PFSK-1 (cell line): ENCODE measurements at regions not wholly inside any gene's neighbourhood (a gene's known extent, or its start where the extent isn't known, plus 50 kb on each side); places are given as distances from the start of the nearest gene placed in this dataset.

Experiments used
- FOXP2 ChIP-seq: optimal IDR thresholded peaks from 2 replicates; pipeline ENCODE3; 2011; ENCODE audit warnings: borderline replicate concordance, control low read depth, inconsistent platforms; ENCODE audit not compliant: insufficient read depth; ENCODE audit errors: extremely low read length, extremely low read depth
- POLR2AphosphoS5 ChIP-seq: IDR thresholded peaks from 2 replicates; pipeline ENCODE4 v1.6.1; 2012; ENCODE audit warnings: low read depth, mild to moderate bottlenecking, control low read depth, low read length, moderate library complexity
- SIN3A ChIP-seq: IDR thresholded peaks from 2 replicates; pipeline ENCODE4 v1.6.1; 2012; ENCODE audit warnings: mild to moderate bottlenecking, low read length, moderate library complexity, borderline replicate concordance; ENCODE audit not compliant: insufficient read depth
- TAF1 ChIP-seq: IDR thresholded peaks from 2 replicates; pipeline ENCODE4 v1.6.1; 2012; ENCODE audit warnings: low read length, control low read depth, borderline replicate concordance; ENCODE audit not compliant: insufficient read depth
- TF ChIP-seq, protein P1 (sequence below), 2 experiments: IDR thresholded peaks; 2 replicates each; pipeline versions ENCODE4 v1.6.1 to v1.8.0; 2011 to 2012; ENCODE audit warnings: low read depth in 2 of 2, low read length in 2 of 2, control low read depth in 1 of 2, inconsistent platforms in 1 of 2, mild to moderate bottlenecking in 1 of 2, moderate library complexity in 1 of 2; ENCODE audit not compliant: insufficient read depth in 1 of 2

- TF ChIP-seq, protein P1, sequence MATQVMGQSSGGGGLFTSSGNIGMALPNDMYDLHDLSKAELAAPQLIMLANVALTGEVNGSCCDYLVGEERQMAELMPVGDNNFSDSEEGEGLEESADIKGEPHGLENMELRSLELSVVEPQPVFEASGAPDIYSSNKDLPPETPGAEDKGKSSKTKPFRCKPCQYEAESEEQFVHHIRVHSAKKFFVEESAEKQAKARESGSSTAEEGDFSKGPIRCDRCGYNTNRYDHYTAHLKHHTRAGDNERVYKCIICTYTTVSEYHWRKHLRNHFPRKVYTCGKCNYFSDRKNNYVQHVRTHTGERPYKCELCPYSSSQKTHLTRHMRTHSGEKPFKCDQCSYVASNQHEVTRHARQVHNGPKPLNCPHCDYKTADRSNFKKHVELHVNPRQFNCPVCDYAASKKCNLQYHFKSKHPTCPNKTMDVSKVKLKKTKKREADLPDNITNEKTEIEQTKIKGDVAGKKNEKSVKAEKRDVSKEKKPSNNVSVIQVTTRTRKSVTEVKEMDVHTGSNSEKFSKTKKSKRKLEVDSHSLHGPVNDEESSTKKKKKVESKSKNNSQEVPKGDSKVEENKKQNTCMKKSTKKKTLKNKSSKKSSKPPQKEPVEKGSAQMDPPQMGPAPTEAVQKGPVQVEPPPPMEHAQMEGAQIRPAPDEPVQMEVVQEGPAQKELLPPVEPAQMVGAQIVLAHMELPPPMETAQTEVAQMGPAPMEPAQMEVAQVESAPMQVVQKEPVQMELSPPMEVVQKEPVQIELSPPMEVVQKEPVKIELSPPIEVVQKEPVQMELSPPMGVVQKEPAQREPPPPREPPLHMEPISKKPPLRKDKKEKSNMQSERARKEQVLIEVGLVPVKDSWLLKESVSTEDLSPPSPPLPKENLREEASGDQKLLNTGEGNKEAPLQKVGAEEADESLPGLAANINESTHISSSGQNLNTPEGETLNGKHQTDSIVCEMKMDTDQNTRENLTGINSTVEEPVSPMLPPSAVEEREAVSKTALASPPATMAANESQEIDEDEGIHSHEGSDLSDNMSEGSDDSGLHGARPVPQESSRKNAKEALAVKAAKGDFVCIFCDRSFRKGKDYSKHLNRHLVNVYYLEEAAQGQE (IDR thresholded peaks at IDR 0.05; ENCODE audit: insufficient read depth in 1 of 2, low read depth in 2 of 2, low read length in 2 of 2) = no peak
- TF ChIP-seq SIN3A (no peak), FOXP2 (no peak)
Observed at GRCh38 chr4:114252499-114252898, 273.1 kb upstream of the ARSJ start.

GRCh38 chr4:114257501-114257900, 278.1 kb upstream of the ARSJ start:
- TF ChIP-seq SIN3A (no peak), TAF1 (no peak), POLR2AphosphoS5 (no peak), FOXP2 (no peak)
- TF ChIP-seq, protein P1 (IDR thresholded peaks at IDR 0.05; ENCODE audit: insufficient read depth in 1 of 2, low read depth in 2 of 2, low read length in 2 of 2) = no peak

DNA sequence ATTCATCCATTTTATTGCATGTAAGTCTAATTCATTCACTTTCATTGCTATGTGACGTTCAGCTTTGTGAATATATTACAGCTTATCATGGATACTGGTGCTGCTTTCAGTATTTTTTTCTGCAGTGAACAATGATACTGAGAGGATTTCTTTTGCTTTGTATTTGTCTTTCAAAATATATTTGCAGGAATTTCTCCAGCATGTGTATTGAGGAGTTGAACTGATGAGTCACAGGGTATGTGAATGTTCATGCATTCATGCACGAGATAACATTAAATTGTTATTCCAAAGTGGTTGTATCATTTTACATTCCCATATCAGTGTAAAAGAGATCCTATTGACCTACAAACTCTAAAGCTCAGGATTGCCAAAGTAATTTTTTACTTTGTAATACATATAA, 283.8 kb upstream of the ARSJ start:
- TF ChIP-seq TAF1 = no peak
- TF ChIP-seq SIN3A = no peak
- TF ChIP-seq POLR2AphosphoS5 = no peak
- TF ChIP-seq, protein P1 (IDR thresholded peaks at IDR 0.05; ENCODE audit: insufficient read depth in 1 of 2, low read depth in 2 of 2, low read length in 2 of 2) = no peak
- no peak for TF ChIP-seq FOXP2

DNA sequence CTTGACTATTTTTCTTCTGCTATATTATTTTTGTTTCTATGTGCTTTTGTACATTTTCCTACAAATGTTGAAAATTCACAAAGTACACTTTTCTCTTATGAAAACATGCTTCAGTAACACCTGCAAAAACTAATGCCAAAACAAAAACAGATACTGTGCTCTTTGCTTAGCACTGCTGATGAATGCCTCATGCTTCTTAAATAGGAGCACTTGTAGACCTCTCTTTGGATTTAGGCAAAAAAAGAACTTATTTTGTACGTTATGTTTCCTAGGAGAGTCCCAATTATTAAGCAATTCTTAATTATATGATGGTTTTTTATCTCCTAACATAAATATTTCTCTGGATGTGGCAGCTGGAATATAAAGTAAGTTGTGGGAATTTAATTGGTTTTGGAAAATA, 285.0 kb upstream of the ARSJ start:
- TF ChIP-seq TAF1 (no peak), FOXP2 (no peak), SIN3A (no peak), POLR2AphosphoS5 (no peak)
- TF ChIP-seq, protein P1 (IDR thresholded peaks at IDR 0.05; ENCODE audit: insufficient read depth in 1 of 2, low read depth in 2 of 2, low read length in 2 of 2) = no peak

GRCh38 chr4:114264877-114265291, 285.4 kb upstream of the ARSJ start:
- TF ChIP-seq TAF1 = no peak
- no peak for TF ChIP-seq SIN3A
- no peak for TF ChIP-seq POLR2AphosphoS5
- no peak for TF ChIP-seq FOXP2
- TF ChIP-seq, protein P1 (IDR thresholded peaks at IDR 0.05; ENCODE audit: insufficient read depth in 1 of 2, low read depth in 2 of 2, low read length in 2 of 2) = no peak
